ENCODE measurements at regions not wholly inside any gene's neighbourhood (a gene's known extent, or its start where the extent isn't known, plus 50 kb on each side); places are given as distances from the start of the nearest gene placed in this dataset.

DNA sequence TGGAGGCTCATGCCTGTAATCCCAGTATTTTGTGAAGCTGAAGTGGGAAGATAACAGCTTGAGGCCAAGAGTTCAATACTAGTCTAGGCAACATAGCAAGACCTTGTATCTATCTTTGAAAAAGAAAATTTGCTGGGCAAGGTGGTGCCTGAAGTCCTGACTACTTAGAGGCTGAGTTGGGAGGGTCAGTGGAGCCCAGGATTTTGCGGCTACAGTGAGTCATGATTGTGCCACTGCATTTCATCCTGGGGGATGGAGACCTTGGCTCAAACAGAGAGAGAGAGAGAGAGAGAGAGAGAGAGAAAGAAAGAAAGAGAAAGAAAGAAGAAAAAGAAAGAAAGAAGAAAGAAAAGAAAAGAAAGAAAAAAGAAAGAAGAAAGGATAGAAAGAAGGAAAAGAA is 1872.3 kb upstream of the PCDH20 start:
- DNase-seq (no peak), ATAC-seq (no peak)
- intact Hi-C loops (cut with DNase I; ENCODE audit: low total_unique reads): no loop called here
- H3K27me3 ChIP-seq: no peaks in the 10 kb centered on the region
- no peaks in the 10 kb centered on the region for H3K36me3 ChIP-seq
- no peak overlapping the region for H3K27ac ChIP-seq
- in situ Hi-C loops (cut with MboI; ENCODE audit: low sequenced_read_pairs in 4 of 4): no loop called here
- TF ChIP-seq POLR2A (IDR thresholded peaks at IDR 0.05): no peak
- TF ChIP-seq, protein P1, sequence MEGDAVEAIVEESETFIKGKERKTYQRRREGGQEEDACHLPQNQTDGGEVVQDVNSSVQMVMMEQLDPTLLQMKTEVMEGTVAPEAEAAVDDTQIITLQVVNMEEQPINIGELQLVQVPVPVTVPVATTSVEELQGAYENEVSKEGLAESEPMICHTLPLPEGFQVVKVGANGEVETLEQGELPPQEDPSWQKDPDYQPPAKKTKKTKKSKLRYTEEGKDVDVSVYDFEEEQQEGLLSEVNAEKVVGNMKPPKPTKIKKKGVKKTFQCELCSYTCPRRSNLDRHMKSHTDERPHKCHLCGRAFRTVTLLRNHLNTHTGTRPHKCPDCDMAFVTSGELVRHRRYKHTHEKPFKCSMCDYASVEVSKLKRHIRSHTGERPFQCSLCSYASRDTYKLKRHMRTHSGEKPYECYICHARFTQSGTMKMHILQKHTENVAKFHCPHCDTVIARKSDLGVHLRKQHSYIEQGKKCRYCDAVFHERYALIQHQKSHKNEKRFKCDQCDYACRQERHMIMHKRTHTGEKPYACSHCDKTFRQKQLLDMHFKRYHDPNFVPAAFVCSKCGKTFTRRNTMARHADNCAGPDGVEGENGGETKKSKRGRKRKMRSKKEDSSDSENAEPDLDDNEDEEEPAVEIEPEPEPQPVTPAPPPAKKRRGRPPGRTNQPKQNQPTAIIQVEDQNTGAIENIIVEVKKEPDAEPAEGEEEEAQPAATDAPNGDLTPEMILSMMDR (IDR thresholded peaks at IDR 0.05 in 4 of 5, conservative IDR thresholded peaks at IDR 0.05 in 1 of 5): no peak
- H3K9me3 ChIP-seq: no peaks in the 10 kb centered on the region
- H3K4me3 ChIP-seq: no peak overlapping the region
- H3K4me1 ChIP-seq: no peaks in the 10 kb centered on the region

DNA sequence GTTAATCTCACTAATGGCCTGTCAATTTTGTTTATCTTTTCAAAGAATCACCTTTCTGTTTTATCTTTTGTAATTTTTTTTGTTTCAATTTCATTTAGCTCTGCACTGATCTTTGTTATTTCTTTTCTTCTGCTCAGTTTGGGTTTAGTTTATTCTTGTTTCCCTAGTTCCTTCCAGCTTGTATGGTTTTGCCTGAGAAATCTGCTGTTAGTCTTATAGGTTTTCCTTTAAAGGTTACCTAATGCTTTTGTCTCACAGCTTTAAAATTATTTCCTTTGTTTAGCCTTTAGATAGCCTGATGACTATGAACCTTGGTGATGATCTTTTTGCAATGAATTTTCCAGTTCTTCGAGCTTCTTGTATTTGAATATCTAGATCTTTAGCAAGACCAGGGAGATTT is 1869.8 kb upstream of the PCDH20 start:
- Histone ChIP-seq H3K4me1 (no peaks in the 10 kb centered on the region), H3K27ac (no peak overlapping the region), H3K36me3 (no peaks in the 10 kb centered on the region), H3K27me3 (no peaks in the 10 kb centered on the region), H3K9me3 (no peaks in the 10 kb centered on the region), H3K4me3 (no peak overlapping the region)
- intact Hi-C loops (cut with DNase I; ENCODE audit: low total_unique reads) (no loop called here), in situ Hi-C loops (cut with MboI; ENCODE audit: low sequenced_read_pairs in 4 of 4) (no loop called here)
- no peak for DNase-seq
- ATAC-seq: no peak
- TF ChIP-seq POLR2A (IDR thresholded peaks at IDR 0.05): no peak
- TF ChIP-seq, protein P1 (IDR thresholded peaks at IDR 0.05 in 4 of 5, conservative IDR thresholded peaks at IDR 0.05 in 1 of 5): no peak

DNA sequence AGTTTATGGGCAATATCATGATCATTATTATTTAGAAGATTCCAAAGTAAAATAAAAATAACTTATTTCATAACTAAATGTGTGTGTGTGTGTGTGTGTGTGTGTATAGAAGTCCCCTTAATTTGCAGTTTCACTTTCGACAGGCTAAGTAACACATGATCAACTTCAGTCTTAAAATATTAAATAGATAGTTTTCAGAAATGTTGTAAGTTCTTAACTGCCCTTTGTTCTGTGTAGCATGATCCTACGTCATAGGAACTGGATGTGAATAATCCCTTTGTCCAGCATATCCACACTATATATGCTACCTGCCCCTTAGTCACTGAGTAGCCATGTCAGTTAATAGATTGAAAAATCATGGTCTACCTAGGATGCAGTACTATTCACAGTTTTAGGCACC is 1863.5 kb upstream of the PCDH20 start:
- in situ Hi-C loops (cut with MboI; ENCODE audit: low sequenced_read_pairs in 4 of 4): no loop called here
- DNase-seq: no peak
- Histone ChIP-seq H3K36me3 (no peaks in the 10 kb centered on the region), H3K4me1 (no peaks in the 10 kb centered on the region), H3K27me3 (no peaks in the 10 kb centered on the region), H3K4me3 (no peak overlapping the region), H3K27ac (no peak overlapping the region), H3K9me3 (no peaks in the 10 kb centered on the region)
- intact Hi-C loops (cut with DNase I; ENCODE audit: low total_unique reads): no loop called here
- no peak for TF ChIP-seq POLR2A (IDR thresholded peaks at IDR 0.05)
- TF ChIP-seq, protein P1 (IDR thresholded peaks at IDR 0.05 in 4 of 5, conservative IDR thresholded peaks at IDR 0.05 in 1 of 5): no peak
- ATAC-seq: no peak

DNA sequence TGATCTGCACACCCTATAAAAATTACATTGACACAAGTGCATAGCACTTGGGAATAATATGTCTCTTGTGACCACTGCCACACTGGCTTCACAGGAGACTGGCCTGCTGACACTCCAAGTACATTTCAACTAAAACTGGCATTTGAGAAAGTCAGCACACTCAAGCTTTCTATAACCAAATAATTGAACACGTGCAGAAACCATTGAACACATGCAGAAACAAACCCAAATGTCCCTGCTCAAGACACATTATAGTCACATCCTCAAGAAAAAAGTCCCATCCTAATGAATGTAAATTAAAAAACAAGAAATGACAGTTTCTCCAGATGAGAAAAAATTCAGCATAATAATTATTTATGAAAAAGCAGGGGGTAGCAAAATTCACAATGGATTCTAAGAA is 1859.1 kb upstream of the PCDH20 start:
- Histone ChIP-seq H3K9me3 (no peaks in the 10 kb centered on the region), H3K27ac (no peak overlapping the region)
- in situ Hi-C loops (cut with MboI; ENCODE audit: low sequenced_read_pairs in 4 of 4): no loop called here

More for the DNA sequence above, 1859.1 kb upstream of the PCDH20 start:
- no peak overlapping the region for H3K4me3 ChIP-seq
- H3K36me3 ChIP-seq: no peaks in the 10 kb centered on the region
- H3K27me3 ChIP-seq: no peaks in the 10 kb centered on the region
- no peaks in the 10 kb centered on the region for H3K4me1 ChIP-seq
- intact Hi-C loops (cut with DNase I; ENCODE audit: low total_unique reads): no loop called here
- TF ChIP-seq, protein P1 (IDR thresholded peaks at IDR 0.05 in 4 of 5, conservative IDR thresholded peaks at IDR 0.05 in 1 of 5): no peak
- TF ChIP-seq POLR2A (IDR thresholded peaks at IDR 0.05): no peak
- ATAC-seq (no peak), DNase-seq (no peak)

Data from gastrocnemius medialis (tissue), 4 donors.